HG02943 (cell line): ENCODE measurements at regions not wholly inside any gene's neighbourhood (a gene's known extent, or its start where the extent isn't known, plus 50 kb on each side); places are given as distances from the start of the nearest gene placed in this dataset.

ENCODE experiments used
- ATAC-seq: cut with Tn5 transposase; IDR thresholded peaks from one replicate; pipeline ENCODE4 v1.9.1; 2021; ENCODE audit warnings: mild to moderate bottlenecking, low read depth, moderate library complexity; ENCODE audit not compliant: unreplicated experiment

- no peak for ATAC-seq
Observed at GRCh38 chr1:95369985-95370690, 136.1 kb downstream of the RWDD3 start.

DNA sequence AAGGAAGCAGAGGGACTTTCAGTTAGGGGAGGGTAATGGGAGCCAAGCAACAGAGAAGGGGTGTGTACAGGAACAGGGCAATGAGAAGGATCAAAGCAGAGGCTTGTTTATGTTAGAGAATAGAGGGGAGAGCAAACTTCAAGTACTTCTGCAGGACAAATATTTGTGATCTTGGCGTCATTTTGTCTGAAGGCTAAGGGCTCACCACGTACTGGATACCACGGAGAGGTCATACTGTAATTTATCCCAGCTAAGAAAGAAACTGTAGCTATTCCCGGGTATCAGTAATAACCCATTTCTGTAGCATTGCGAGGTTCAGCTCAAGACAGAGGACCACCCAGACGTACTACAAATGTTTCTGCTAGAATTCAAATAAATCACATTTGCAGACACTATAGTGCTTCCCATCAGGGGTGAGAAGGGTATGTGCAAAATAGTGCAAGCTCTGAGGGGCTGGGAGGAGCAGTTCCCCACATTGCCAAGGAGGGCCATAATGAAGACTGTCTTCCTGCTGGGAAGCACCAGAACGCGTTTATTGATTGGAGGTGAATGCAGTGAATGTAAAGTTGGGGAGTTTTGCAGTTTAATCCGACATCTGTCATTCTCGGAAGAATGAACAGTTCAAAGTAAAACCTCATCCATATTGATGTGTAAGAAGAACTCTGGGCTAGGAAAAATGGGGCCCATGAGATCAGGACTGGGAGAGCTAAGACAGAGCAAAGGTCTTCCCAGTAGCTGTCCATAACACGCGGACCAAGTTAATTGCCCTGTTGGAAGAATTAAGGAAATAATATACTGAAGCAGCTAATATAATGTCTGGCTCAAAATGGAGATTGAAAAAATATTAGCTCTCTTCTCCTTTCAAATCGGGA is 136.9 kb downstream of the RWDD3 start:
- ATAC-seq, result no peak

GRCh38 chr1:95371666-95372282 is 137.8 kb downstream of the RWDD3 start:
- ATAC-seq, result no peak

DNA sequence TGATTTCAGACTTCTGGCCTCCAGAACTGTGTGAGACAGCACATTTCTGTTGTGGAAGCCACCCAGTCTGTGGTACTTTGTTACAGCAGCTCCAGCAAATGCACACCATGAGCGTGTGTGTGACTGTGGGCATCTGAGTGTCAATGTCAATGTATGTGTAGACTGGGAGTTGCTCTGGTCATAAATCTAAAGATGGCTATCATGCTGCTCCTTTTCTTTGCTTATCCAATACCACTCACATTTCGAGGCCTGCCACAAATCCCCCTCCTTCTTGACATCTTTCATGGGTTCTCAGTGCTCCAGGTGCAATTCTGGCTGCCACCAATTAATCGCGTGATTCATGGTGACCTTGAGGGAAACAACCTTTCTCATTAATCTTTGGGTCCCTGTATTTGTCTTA is 141.2 kb downstream of the RWDD3 start:
- no peak for ATAC-seq

- ATAC-seq, result no peak
Observed at GRCh38 chr1:95380909-95381308, 146.9 kb downstream of the RWDD3 start.

GRCh38 chr1:95382000-95382786 is 148.2 kb downstream of the RWDD3 start:
- ATAC-seq, result no peak

GRCh38 chr1:95383111-95383510 is 149.1 kb downstream of the RWDD3 start:
- no peak for ATAC-seq

DNA sequence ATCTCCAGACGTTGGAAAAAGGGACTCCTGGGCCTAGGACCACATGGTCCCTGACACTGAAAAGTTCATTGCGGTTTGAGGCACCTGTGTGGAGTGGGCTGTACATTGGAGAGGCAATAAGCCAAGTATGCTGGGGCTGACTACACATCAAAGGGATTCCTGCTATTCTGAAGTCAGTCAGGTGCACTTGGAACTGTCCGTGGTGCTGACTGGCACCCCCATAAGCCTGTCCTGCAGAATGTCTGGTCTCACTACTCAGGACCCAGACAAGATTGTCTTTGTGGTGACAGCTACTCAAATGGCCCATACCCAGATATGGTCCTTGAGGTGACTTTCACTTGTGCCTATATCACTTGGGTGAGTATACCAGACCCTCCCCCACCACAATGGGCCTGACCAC is 150.6 kb downstream of the RWDD3 start:
- no peak for ATAC-seq

GRCh38 chr1:95386371-95386770 is 152.4 kb downstream of the RWDD3 start:
- ATAC-seq, result no peak

GRCh38 chr1:95386915-95387314 is 152.9 kb downstream of the RWDD3 start:
- no peak for ATAC-seq

- ATAC-seq, result no peak
Observed at GRCh38 chr1:95388031-95388430, 154.0 kb downstream of the RWDD3 start.

DNA sequence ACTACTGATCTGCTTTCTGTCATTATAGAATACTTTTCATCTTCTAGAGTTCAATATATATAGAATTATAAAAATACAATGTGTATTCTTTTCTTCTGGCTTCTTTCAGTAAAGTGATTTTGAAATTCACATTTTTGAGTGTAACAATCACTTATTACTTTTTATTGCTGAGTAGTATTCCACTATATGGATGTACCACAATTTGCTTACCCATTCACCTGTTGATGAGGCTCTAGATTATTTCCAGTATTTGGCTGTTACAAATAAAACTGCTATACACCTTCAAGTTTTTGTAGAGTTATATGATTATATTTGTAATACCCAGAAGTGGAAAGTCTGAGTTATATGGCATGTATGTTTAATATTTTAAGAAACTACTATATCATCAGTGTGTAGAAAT is 159.4 kb downstream of the RWDD3 start:
- ATAC-seq, result no peak

DNA sequence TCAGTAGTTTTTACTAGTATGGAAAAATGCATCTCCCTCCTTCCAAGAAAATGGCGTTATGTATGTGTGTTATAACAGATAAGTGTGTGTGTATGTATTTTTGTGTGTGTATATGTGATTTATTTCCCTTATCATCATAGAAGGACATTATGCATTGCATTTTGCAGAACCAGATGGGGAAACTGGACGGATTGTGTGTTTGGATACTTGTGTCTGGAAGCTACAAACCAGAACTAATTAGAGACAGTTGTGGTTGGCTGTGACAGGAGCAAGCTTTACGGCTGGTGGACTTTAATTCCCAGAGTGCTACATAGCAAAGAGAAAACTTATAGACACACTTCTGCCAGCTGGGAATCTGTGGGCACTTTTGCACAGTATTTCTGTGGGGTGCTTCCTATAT is 162.5 kb downstream of the RWDD3 start:
- ATAC-seq, result no peak

DNA sequence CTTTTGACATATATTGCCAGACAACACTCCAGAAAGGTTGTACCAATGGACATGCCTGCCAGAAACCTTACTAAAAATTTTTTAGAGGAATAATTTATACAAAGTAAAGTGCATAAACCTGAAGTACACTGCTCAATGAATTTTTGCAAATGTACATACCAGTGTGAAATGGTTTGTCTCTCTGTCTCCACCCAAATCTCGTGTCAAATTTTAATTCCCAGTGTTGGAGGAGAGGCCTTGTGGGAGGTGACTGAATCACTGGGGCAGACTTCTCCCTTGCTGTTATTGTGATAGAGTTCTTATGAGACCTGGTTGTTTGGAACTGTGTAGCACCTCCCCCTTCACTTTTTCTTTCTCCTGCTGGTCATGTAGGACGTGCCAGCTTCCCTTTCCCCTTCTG is 168.8 kb downstream of the RWDD3 start:
- no peak for ATAC-seq

GRCh38 chr1:95406279-95406678 is 172.3 kb downstream of the RWDD3 start:
- ATAC-seq, result no peak

DNA sequence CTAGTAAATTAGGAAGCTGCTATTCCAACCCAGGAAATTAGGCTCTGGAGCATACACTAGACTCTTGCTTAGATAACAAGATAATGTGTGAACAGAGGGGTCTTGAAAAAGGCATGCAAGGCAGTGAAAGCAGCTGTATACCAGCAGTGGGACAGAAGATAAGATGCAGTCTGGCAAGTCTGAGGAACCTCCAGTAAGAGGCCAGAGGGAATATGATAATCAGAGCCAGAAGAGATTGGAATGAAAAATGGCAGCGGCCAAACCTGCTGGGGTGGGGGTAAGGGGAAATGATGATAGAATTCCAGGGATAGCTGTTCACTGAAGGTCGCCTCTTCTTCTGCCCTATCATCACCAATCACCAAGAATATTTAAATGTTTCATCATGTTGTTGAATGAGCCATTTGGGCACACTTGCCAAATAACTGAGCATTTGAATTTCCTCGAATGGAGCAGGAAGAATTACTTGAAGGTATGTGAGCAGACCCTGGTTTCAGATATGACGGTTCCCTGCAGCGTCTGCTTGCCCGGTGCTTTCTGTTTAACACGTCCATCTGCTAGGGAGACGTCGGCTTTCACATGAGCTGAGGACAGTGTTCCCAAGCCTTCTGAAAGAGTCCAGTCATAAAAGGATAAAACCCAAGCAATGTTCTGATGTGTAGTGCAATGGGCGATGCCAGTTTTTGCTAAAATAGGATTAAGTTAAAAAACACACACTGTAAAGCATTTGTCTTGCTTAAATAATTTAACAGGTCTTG is 173.3 kb downstream of the RWDD3 start:
- ATAC-seq, result no peak

GRCh38 chr1:95407886-95408291 is 173.9 kb downstream of the RWDD3 start:
- no peak for ATAC-seq

- no peak for ATAC-seq
Observed at GRCh38 chr1:95408507-95409136, 174.6 kb downstream of the RWDD3 start.

GRCh38 chr1:95409276-95409675 is 175.3 kb downstream of the RWDD3 start:
- ATAC-seq, result no peak

DNA sequence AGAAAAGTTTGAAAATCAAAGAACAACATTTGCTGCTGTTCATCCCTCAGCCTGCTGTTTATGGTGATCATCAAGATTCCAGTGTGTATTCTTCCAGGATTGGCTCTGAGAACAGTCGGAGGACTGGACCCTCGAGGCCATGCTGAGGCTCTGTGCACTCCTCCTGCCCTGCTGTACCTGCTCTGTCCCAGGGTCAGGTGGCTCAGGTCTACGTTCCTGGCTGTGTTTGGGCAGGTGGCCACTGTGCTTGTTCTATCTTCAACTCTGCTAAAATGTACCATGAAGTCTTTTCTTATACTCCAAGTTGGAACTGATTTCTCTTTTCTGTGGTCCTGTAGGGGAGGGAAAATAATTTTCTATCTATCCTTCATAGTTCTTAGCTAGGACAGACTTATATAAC is 175.9 kb downstream of the RWDD3 start:
- ATAC-seq, result no peak
